Left ventricle myocardium inferior (tissue), 1 donor: ENCODE measurements at regions not wholly inside any gene's neighbourhood (a gene's known extent, or its start where the extent isn't known, plus 50 kb on each side); places are given as distances from the start of the nearest gene placed in this dataset.

Source experiments
- DNase-seq: peaks from one replicate; pipeline ENCODE4 v3.0.0-alpha.2; 2020
- H3K27ac ChIP-seq: fragments of 200-600 bp; replicated peaks from 2 replicates; pipeline ENCODE4 v1.8.0; 2021
- H3K27me3 ChIP-seq: fragments of 200-600 bp; 2 replicates; pipeline ENCODE4 v1.8.0; 2021; ENCODE audit warnings: low read depth
- H3K36me3 ChIP-seq: fragments of 200-600 bp; 2 replicates; pipeline ENCODE4 v1.8.0; 2021
- H3K4me1 ChIP-seq: fragments of 200-600 bp; 2 replicates; pipeline ENCODE4 v1.8.0; 2021
- H3K4me3 ChIP-seq: fragments of 200-600 bp; 2 replicates; pipeline ENCODE4 v1.8.0; 2021; ENCODE audit warnings: mild to moderate bottlenecking, moderate library complexity
- H3K9me3 ChIP-seq: fragments of 200-600 bp; replicated peaks from 2 replicates; pipeline ENCODE4 v1.8.0; 2021
- CTCF ChIP-seq: fragments of 200-600 bp; IDR thresholded peaks from 2 replicates; pipeline ENCODE4 v1.8.0; 2021; ENCODE audit warnings: antibody characterized with exemption, mild to moderate bottlenecking, borderline replicate concordance
- intact Hi-C: fragments of 100-400 bp; cut with micrococcal nuclease; formaldehyde crosslinking; loops from one replicate; pipeline ENCODE4 v1.11.0; 2022
- donor health status: DM: no; HTN: yes; CAD: no; lungs with severe emphysema.

GRCh38 chr10:61166065-61166464 lies 222.1 kb upstream of the RHOBTB1 start:
- Histone ChIP-seq H3K4me3 (no peak overlapping the region), H3K27me3 (no peaks in the 10 kb centered on the region), H3K9me3 (peaks cover 17% of the 10 kb centered on the region), H3K36me3 (no peaks in the 10 kb centered on the region), H3K4me1 (peaks cover 33% of the 10 kb centered on the region), H3K27ac (peak overlapping the region; percentile 56)
- intact Hi-C loops = no loop called here
- no peak for TF ChIP-seq CTCF
- no peak for DNase-seq

GRCh38 chr10:61164458-61165160 lies 220.6 kb upstream of the RHOBTB1 start:
- Histone ChIP-seq H3K9me3 (peaks cover 17% of the 10 kb centered on the region), H3K4me1 (peaks cover 33% of the 10 kb centered on the region), H3K4me3 (no peak overlapping the region), H3K27me3 (no peaks in the 10 kb centered on the region), H3K36me3 (no peaks in the 10 kb centered on the region), H3K27ac (peak overlapping the region; percentile 56)
- TF ChIP-seq CTCF = no peak
- intact Hi-C loops = no loop called here
- peak; percentile 15 for DNase-seq

GRCh38 chr10:61163403-61163802 lies 219.4 kb upstream of the RHOBTB1 start:
- Histone ChIP-seq H3K4me1 (peaks cover 24% of the 10 kb centered on the region), H3K27ac (no peak overlapping the region), H3K36me3 (no peaks in the 10 kb centered on the region), H3K4me3 (no peak overlapping the region), H3K27me3 (no peaks in the 10 kb centered on the region), H3K9me3 (peaks cover 17% of the 10 kb centered on the region)
- no peak for DNase-seq
- intact Hi-C loops = no loop called here
- no peak for TF ChIP-seq CTCF

- no peaks in the 10 kb centered on the region for H3K27me3 ChIP-seq
- peaks cover 11% of the 10 kb centered on the region for H3K4me1 ChIP-seq
- no peak overlapping the region for H3K4me3 ChIP-seq
- H3K9me3 ChIP-seq = no peaks in the 10 kb centered on the region
- DNase-seq = no peak
- intact Hi-C loops = no loop called here
- no peak overlapping the region for H3K27ac ChIP-seq
- no peaks in the 10 kb centered on the region for H3K36me3 ChIP-seq
- no peak for TF ChIP-seq CTCF
These were observed 216.3 kb upstream of the RHOBTB1 start for GRCh38 chr10:61160253-61160652.

- intact Hi-C loops = no loop called here
- Histone ChIP-seq H3K4me3 (no peak overlapping the region), H3K27ac (no peak overlapping the region), H3K9me3 (no peaks in the 10 kb centered on the region), H3K4me1 (peaks cover under 1% of the 10 kb centered on the region), H3K27me3 (no peaks in the 10 kb centered on the region), H3K36me3 (no peaks in the 10 kb centered on the region)
- no peak for DNase-seq
- TF ChIP-seq CTCF = no peak
These were observed 215.3 kb upstream of the RHOBTB1 start for GRCh38 chr10:61159253-61159652.
